HUES6 (cell line): ENCODE measurements at regions not wholly inside any gene's neighbourhood (a gene's known extent, or its start where the extent isn't known, plus 50 kb on each side); places are given as distances from the start of the nearest gene placed in this dataset.
A peak's percentile ranks its signal among the peaks of the same experiment; 100 is the strongest.

ENCODE experiments used
- H3K27ac ChIP-seq: 2 replicates; pipeline ENCODE4 v1.7.0; 2013; ENCODE audit warnings: low read depth, mild to moderate bottlenecking, low read length, inconsistent platforms
- H3K27me3 ChIP-seq: 2 replicates; pipeline ENCODE4 v1.6.1; 2013; ENCODE audit warnings: low read length; ENCODE audit not compliant: control insufficient read depth, insufficient read depth
- H3K36me3 ChIP-seq: 2 replicates; pipeline ENCODE4 v1.6.1; 2013; ENCODE audit warnings: low read length; ENCODE audit not compliant: control insufficient read depth, insufficient read depth
- H3K4me1 ChIP-seq: 2 replicates; pipeline ENCODE4 v1.6.1; 2013; ENCODE audit warnings: low read length; ENCODE audit not compliant: control insufficient read depth, insufficient read depth
- H3K4me3 ChIP-seq: 2 replicates; pipeline ENCODE4 v1.5.1; 2013; ENCODE audit warnings: low read depth, low read length
- H3K9ac ChIP-seq: one replicate; pipeline ENCODE4 v1.6.1; 2013; ENCODE audit warnings: mild to moderate bottlenecking, low read length
- H3K9me3 ChIP-seq: 2 replicates; pipeline ENCODE4 v1.6.1; 2013; ENCODE audit warnings: low read depth, low read length; ENCODE audit not compliant: control insufficient read depth, insufficient read depth

- Histone ChIP-seq H3K27ac (no peak overlapping the region), H3K27me3 (no peaks in the 10 kb centered on the region), H3K4me3 (no peak overlapping the region), H3K9ac (no peak overlapping the region), H3K9me3 (no peaks in the 10 kb centered on the region), H3K4me1 (peaks cover 12% of the 10 kb centered on the region), H3K36me3 (no peaks in the 10 kb centered on the region)
Observed at GRCh38 chr1:59108481-59109317, 188.2 kb upstream of the FGGY start.

- Histone ChIP-seq H3K9me3 (no peaks in the 10 kb centered on the region), H3K27me3 (no peaks in the 10 kb centered on the region), H3K9ac (no peak overlapping the region), H3K4me3 (no peak overlapping the region), H3K4me1 (peaks cover 21% of the 10 kb centered on the region), H3K27ac (no peak overlapping the region), H3K36me3 (no peaks in the 10 kb centered on the region)
Observed at GRCh38 chr1:59110271-59110670, 186.6 kb upstream of the FGGY start.

GRCh38 chr1:59113876-59114457, 182.9 kb upstream of the FGGY start:
- Histone ChIP-seq H3K4me3 (no peak overlapping the region), H3K4me1 (peaks cover 27% of the 10 kb centered on the region), H3K36me3 (no peaks in the 10 kb centered on the region), H3K9ac (no peak overlapping the region), H3K27ac (no peak overlapping the region), H3K27me3 (no peaks in the 10 kb centered on the region), H3K9me3 (no peaks in the 10 kb centered on the region)

- H3K9ac ChIP-seq: no peak overlapping the region
- H3K27me3 ChIP-seq: no peaks in the 10 kb centered on the region
- H3K27ac ChIP-seq: 0 out of 2 replicates have a peak overlapping the region, but pooled peaks have one; percentile 50
- no peaks in the 10 kb centered on the region for H3K36me3 ChIP-seq
- H3K4me1 ChIP-seq: peaks cover 27% of the 10 kb centered on the region
- H3K9me3 ChIP-seq: no peaks in the 10 kb centered on the region
- no peak overlapping the region for H3K4me3 ChIP-seq
Observed at GRCh38 chr1:59115865-59116264, 181.0 kb upstream of the FGGY start.

- Histone ChIP-seq H3K4me3 (no peak overlapping the region; the same call in 1 of the 2 replicates), H3K9ac (peak overlapping the region; percentile 49), H3K27me3 (no peaks in the 10 kb centered on the region), H3K9me3 (no peaks in the 10 kb centered on the region), H3K4me1 (peaks cover 27% of the 10 kb centered on the region), H3K36me3 (no peaks in the 10 kb centered on the region), H3K27ac (0 out of 2 replicates have a peak overlapping the region, but pooled peaks have one; percentile 50)
Observed at GRCh38 chr1:59116920-59117542, 179.9 kb upstream of the FGGY start.

GRCh38 chr1:59122527-59122926, 174.4 kb upstream of the FGGY start:
- Histone ChIP-seq H3K36me3 (no peaks in the 10 kb centered on the region), H3K27ac (no peak overlapping the region), H3K9ac (no peak overlapping the region), H3K4me3 (no peak overlapping the region), H3K27me3 (no peaks in the 10 kb centered on the region), H3K4me1 (peaks cover under 1% of the 10 kb centered on the region; the same call in 1 of the 2 replicates), H3K9me3 (peaks cover 5% of the 10 kb centered on the region; the same call in 1 of the 2 replicates)

GRCh38 chr1:59123081-59123681, 173.7 kb upstream of the FGGY start:
- Histone ChIP-seq H3K27me3 (no peaks in the 10 kb centered on the region), H3K9ac (no peak overlapping the region), H3K36me3 (no peaks in the 10 kb centered on the region), H3K9me3 (peaks cover 5% of the 10 kb centered on the region; the same call in 1 of the 2 replicates), H3K4me3 (no peak overlapping the region), H3K4me1 (no peaks in the 10 kb centered on the region), H3K27ac (no peak overlapping the region)

GRCh38 chr1:59124166-59124565, 172.7 kb upstream of the FGGY start:
- no peaks in the 10 kb centered on the region for H3K27me3 ChIP-seq
- H3K27ac ChIP-seq: no peak overlapping the region
- peaks cover 5% of the 10 kb centered on the region; the same call in 1 of the 2 replicates for H3K9me3 ChIP-seq
- peaks cover 8% of the 10 kb centered on the region for H3K4me1 ChIP-seq
- no peaks in the 10 kb centered on the region for H3K36me3 ChIP-seq
- no peak overlapping the region for H3K4me3 ChIP-seq
- no peak overlapping the region for H3K9ac ChIP-seq

GRCh38 chr1:59125154-59125553, 171.7 kb upstream of the FGGY start:
- Histone ChIP-seq H3K4me1 (peaks cover 8% of the 10 kb centered on the region), H3K27ac (no peak overlapping the region), H3K36me3 (no peaks in the 10 kb centered on the region), H3K4me3 (no peak overlapping the region), H3K9ac (no peak overlapping the region), H3K27me3 (no peaks in the 10 kb centered on the region), H3K9me3 (peaks cover 7% of the 10 kb centered on the region)

- H3K4me3 ChIP-seq: no peak overlapping the region
- H3K27ac ChIP-seq: no peak overlapping the region
- no peaks in the 10 kb centered on the region for H3K36me3 ChIP-seq
- peaks cover 8% of the 10 kb centered on the region for H3K4me1 ChIP-seq
- H3K9ac ChIP-seq: no peak overlapping the region
- peaks cover 7% of the 10 kb centered on the region for H3K9me3 ChIP-seq
- H3K27me3 ChIP-seq: no peaks in the 10 kb centered on the region
Observed at GRCh38 chr1:59125676-59126320, 171.1 kb upstream of the FGGY start.
